GM21717 (cell line): ENCODE measurements at regions not wholly inside any gene's neighbourhood (a gene's known extent, or its start where the extent isn't known, plus 50 kb on each side); places are given as distances from the start of the nearest gene placed in this dataset.
"Not testable (repeated sequence)": the region's sequence is repeated elsewhere in the genome, so short reads cannot be mapped to it uniquely, and the experiment has no call there.

ENCODE experiments used
- ATAC-seq: cut with Tn5 transposase; IDR thresholded peaks from one replicate; pipeline ENCODE4 v1.9.1; 2021; ENCODE audit warnings: mild to moderate bottlenecking, moderate library complexity; ENCODE audit not compliant: unreplicated experiment

DNA sequence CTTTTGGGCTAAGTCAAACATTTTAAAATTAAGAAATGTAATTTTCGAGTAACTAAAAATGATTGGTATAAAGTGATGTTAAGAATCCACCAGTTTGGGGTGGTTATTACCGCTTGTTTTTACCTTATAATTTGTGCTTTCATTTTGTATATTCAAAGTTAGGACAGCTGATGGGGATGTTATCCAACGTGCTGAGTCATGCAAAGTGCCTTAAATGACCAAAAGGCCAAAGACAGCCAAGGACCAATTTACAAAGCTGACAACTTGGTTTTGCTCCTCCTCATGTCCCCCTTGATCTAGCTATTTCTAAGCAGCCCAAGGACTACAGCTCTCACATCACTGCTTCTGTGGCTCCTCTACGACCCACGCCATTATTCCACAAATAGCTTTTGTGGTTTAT lies 181.4 kb upstream of the PCDH7 start:
- ATAC-seq, result no peak

DNA sequence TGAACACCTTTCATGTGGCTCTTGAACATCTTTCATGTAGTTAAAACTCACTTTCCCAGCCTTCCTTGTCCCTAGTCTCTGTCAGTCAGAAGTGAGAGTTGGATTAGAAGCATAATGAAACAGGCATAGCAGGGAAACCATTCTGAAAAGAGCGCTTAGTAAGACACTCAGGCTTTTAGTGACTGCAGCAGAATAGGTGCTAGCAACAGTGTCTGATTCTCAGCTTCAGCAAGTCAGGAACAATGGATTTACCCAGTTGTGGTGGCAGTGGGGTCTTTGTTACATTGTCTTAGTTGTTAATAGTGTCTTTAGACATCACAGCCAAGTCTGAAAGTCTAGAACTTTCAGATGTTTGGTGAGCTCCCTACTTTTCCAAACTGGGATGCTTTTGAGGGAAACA lies 177.1 kb upstream of the PCDH7 start:
- ATAC-seq, result no peak

DNA sequence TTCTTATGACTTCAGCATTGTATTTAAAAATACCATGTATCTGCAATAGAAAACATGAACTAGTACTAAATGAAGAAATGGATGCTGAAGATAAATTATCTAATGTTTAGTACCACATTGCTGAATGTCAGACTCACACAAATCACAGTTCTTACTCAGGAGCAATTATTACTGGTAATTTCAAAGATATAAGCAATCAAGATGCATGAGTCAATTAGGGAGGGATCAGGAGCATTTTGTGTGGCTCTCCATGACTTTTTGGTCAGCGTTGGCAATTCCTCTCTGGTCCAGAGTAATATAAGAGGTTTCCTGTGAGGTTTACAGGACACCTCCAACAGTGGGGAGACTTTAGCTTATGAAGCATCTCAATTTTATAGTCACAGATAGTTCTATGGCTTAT lies 167.0 kb upstream of the PCDH7 start:
- no peak for ATAC-seq

DNA sequence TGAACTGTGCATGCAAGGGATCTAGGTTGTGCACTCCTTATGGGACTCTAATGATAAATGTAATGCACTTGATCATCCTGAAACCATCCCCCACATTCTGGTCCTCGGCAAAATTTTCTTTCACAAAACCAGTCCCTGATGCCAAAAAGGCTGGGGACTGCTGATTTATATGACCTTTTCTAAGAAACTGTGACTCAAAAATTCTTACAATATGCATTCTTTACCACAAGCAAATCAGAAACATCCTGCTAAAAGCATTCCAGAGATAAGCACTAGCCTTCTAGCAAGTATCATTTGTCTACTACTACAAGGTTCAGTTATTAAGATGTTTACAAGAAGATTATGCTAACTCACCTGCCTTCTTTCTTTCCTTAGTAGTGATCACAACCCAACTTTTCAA lies 166.5 kb upstream of the PCDH7 start:
- ATAC-seq, result no peak

- no peak for ATAC-seq
These were observed 164.4 kb upstream of the PCDH7 start for GRCh38 chr4:30555775-30556174.

DNA sequence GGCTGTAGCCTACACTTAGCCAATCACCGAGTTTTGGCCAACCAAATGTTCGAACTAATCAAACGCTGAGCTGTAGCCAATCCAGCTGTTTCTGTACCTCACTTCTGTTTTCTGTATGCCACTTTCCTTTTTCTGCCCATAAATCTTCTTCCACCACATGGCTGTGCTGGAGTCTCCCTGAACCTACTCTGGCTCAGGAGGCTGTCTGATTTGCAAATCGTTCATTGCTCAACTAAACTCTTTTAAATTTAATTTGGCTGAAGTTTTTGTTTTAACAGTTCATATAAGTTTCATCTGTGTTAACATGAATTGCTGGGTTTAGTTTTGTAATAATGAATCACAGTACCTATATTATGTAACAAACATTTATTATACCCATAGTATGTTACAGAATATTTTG lies 160.7 kb upstream of the PCDH7 start:
- ATAC-seq, result no peak

GRCh38 chr4:30586850-30587249 lies 133.3 kb upstream of the PCDH7 start:
- no peak for ATAC-seq

DNA sequence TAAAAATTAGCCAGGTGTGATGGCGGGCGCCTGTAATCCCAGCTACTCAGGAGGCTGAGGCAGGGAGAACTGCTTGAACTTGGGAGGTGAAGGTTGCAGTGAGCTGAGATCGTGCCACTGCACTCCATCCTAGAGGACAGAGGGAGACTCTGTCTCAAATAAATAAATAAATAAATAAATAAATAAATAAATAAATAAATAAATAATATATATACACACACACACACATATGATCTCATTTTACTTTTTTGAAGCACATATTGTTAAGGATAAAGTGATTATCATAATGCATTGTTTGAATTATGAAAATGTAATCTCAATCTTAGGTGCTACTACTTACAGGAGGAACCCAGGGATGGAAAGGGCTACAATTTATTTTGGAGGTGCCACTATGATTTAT lies 130.5 kb upstream of the PCDH7 start:
- ATAC-seq, result not testable (repeated sequence)

DNA sequence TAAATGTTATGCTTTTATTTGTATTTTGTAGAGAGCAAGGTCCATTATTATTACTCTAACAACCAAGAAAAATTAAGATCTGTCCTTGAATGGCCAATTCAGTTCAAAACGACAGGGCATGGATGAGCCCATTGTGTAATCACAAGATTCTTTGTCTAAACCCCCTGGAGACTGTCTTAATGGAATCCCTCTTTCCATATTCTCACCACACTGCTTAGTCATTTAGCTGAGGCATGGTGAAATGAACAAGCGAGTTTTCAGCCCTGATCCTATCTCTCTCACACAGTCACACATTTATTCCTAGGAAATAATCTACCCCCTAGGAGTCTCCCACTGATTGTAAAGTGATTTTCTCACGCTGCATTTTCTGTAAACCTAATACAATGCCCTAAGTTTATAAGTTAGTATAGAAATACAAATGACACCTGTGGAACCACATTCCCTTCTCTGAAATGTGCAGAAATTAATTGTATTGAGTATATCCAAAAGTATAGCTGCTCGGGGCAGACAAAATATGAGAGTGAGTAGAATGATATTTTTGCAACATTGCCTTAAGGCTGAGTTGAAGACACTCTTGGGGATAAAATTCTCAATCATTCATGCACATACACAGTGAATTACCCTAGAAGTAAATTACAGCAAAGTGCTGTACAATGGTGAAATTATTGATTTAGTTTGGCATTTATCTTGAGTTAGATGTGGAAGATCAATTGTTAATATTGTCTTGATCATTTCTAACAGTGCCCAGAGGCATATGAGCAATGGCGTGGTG lies 119.7 kb upstream of the PCDH7 start:
- no peak for ATAC-seq

GRCh38 chr4:30601070-30601865 lies 118.9 kb upstream of the PCDH7 start:
- no peak for ATAC-seq

DNA sequence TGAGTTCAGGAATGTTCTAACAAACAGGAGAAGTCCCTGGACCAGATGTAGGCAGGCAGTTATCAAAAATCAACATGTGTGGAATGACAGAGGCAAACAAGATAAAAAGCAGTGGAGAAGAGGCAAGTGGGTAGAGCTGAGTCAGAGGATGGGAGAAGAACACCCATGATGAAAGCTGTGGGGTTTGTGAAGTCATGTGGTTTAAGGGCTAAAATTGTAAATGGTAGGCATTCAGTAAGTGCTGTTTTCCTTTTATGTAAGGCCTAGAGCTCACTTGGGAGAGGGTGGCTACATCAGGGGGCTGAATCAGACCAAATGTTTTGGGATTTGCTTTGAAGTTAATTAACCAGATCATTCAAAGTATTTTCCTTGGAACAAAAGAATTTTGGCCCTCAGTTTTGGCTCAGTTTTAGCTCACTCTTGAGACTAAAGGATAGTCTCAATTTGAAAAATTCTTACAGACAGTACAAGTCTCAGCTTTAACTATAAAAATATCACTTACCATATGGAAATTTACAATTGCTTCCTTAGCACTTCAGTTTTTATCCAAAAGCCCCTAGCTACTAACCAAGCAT lies 114.5 kb upstream of the PCDH7 start:
- no peak for ATAC-seq

GRCh38 chr4:30610361-30610760 lies 109.8 kb upstream of the PCDH7 start:
- no peak for ATAC-seq

DNA sequence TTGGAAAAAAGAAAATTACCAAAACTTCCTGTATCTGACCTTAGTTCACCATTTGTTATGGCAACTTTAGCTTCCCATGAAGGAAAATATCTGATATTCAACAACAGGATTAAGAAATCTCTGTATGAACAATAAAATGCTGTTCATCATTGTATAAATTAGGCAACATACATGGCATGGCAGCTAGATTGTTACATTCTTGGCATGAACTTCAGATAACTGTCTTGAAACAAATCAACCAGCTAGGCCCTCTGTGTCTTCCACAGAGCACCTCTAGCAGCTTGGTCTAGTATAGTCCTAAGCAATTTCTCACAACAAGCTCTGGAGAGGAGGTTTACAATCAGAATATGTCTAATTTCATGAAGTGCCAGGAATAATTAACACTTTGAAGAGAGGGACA lies 105.4 kb upstream of the PCDH7 start:
- no peak for ATAC-seq

DNA sequence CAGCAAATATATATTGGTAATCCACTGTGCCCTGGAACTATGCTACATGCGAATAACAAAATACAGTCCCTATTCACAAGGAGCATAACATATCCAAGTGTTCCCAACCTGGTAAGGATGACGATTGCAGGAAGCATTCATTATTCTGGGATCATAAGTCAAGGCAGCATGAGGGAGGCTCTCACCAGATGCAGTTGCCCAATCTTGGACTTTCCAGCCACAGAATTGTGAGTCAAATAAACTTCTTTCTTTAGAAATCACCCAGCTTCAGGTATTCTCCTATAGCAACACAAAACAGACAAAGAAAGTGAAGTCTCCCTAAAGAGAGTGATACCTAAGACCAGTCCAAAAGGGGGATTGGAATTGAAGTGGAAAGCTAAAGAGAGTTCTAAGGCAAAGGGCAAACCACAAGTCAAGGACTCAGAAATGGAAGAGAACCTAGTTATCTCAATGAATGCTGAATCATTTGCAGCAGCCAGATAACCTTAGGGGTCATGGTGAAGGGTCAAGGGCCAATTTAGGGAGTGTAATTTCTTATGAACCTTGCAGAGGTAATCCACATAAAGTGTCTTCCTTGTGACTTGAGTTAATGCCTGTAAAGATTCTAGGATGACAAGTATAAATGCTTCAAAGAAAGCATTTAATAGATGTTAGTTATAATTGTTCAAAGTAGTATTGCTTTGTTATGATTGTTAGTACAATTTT lies 103.1 kb upstream of the PCDH7 start:
- ATAC-seq, result no peak

DNA sequence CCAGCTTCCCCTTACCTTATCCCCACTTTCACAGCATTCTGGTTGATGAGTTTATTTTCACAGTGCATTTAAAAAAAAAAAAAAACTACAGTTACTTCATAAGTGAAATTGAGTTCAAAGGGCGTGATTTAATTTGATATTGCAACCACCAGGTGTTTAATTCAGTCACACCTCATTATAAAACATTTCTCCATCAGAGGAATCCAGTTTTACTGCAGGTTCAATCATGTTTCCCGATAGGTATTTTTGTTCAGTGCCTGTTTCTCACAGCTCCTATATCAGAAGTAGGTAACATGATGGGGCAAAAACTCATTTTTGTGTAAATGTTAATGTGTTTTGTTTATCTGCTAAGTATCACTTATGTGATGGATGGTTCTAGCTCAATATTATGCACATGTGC lies 102.3 kb upstream of the PCDH7 start:
- ATAC-seq, result no peak

DNA sequence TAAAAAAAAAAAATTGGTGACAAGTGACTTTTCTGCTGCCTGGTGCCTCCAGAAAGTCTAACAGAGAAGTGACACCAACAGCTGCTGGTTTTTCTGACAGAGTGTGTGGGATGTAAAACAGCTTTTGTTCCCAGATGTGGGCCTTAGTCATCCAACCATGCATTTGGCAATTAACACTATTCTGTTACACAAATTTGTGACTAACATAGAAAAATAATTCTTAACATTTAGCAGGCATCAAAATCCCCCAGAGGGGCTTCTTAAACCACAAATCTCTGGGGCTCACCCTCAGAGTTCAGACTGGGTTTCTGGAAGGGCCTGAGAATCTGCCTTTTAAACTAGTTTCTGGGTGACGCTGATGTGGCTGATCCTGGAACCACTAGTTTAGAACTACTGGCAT lies 100.5 kb upstream of the PCDH7 start:
- no peak for ATAC-seq

GRCh38 chr4:30620711-30621110 lies 99.5 kb upstream of the PCDH7 start:
- ATAC-seq, result no peak

DNA sequence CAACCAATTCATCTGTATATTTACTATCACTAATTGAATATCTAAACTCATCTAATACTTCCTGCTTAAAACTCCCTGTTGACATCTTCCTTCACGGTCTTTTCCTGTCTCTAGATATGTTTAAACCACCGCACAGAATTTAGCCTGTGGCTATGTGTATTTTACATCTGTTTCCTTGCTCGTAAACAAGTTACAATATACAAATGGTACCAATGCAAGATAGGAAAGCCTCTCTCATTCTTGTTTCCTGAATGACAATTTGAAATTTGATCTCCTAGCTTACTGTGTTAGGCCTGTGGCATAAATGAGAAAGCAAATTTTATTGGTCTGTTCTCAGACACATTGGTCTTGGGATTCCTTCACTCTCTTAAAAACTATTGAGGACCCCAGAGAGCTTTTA lies 89.7 kb upstream of the PCDH7 start:
- no peak for ATAC-seq

DNA sequence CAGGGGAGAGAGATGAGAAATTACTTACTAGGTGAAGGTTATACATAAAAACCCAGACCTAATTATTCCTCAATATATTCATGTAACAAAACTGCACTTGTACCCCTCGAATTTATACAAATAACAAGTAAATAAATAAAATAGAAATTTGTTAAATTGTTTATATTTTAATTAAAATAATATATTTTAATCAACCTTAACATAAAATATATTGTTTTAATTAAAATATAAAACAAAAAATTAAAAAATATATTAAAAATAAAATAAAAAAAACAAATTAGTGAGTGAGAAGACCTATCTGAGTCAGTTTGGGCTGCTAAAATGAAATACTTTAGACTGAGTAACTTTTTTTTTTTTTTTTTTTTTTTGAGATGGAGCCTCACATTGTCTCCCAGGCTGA lies 87.4 kb upstream of the PCDH7 start:
- no peak for ATAC-seq

- no peak for ATAC-seq
These were observed 78.8 kb upstream of the PCDH7 start for GRCh38 chr4:30641345-30641744.

DNA sequence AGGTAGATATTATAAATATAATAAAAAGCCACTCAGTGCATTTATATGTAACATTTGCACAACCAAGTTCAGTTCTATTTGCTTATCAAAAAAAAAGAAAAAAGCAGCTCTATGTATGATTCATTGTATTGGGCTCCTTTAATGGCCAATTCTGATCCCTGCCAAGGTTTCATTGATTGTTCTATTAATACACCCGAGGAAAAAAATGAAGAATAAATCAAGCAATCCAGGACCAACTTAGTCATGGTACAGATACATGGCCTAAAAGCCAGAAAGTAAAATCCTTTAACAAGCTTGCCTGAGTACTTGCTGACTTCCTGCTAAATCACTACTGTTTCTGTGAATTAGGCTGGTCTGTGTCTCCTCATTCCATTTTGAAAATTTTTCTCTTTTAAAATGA lies 77.6 kb upstream of the PCDH7 start:
- no peak for ATAC-seq

- ATAC-seq, result no peak
These were observed 66.9 kb upstream of the PCDH7 start for GRCh38 chr4:30653291-30653690.
